HL-60 (cell line): ENCODE measurements at regions not wholly inside any gene's neighbourhood (a gene's known extent, or its start where the extent isn't known, plus 50 kb on each side); places are given as distances from the start of the nearest gene placed in this dataset.

ENCODE experiments used
- DNase-seq, 2 experiments: peaks; one replicate each; pipeline ENCODE4 v3.0.0-alpha.2; 2010 to 2020; ENCODE audit warnings: low read depth in 1 of 2, low spot score in 1 of 2
- H3K27ac ChIP-seq: fragments of 250-450 bp; sonication (Bioruptor Pico); replicated peaks from 2 replicates; pipeline ENCODE4 v1.5.1; 2020; ENCODE audit warnings: mild to moderate bottlenecking, moderate library complexity
- H3K27me3 ChIP-seq: fragments of 250-450 bp; sonication (Bioruptor Pico); 2 replicates; pipeline ENCODE4 v1.5.1; 2021; ENCODE audit warnings: mild to moderate bottlenecking, moderate library complexity; ENCODE audit not compliant: insufficient read depth, poor library complexity, severe bottlenecking
- H3K4me3 ChIP-seq: replicated peaks from 2 replicates; pipeline ENCODE4 v1.5.1; 2011; ENCODE audit warnings: mild to moderate bottlenecking, control low read depth, low read length; ENCODE audit not compliant: insufficient read depth
- GABPA ChIP-seq: IDR thresholded peaks from 2 replicates; pipeline ENCODE4 v1.6.1; 2012; ENCODE audit warnings: low read depth
- POLR2AphosphoS5 ChIP-seq: IDR thresholded peaks from 2 replicates; pipeline ENCODE4 v1.6.1; 2012; ENCODE audit warnings: low read depth
- REST ChIP-seq: IDR thresholded peaks from 2 replicates; pipeline ENCODE4 v1.6.1; 2012; ENCODE audit warnings: low read depth; ENCODE audit not compliant: insufficient replicate concordance
- SPI1 ChIP-seq: IDR thresholded peaks from 2 replicates; pipeline ENCODE4 v1.6.1; 2012; ENCODE audit warnings: low read depth, mild to moderate bottlenecking, borderline replicate concordance
- TF ChIP-seq, protein P1 (sequence below): IDR thresholded peaks from one replicate; pipeline ENCODE4 v1.5.1; 2011; ENCODE audit warnings: low read length, control low read depth, inconsistent platforms; ENCODE audit not compliant: insufficient read depth

DNA sequence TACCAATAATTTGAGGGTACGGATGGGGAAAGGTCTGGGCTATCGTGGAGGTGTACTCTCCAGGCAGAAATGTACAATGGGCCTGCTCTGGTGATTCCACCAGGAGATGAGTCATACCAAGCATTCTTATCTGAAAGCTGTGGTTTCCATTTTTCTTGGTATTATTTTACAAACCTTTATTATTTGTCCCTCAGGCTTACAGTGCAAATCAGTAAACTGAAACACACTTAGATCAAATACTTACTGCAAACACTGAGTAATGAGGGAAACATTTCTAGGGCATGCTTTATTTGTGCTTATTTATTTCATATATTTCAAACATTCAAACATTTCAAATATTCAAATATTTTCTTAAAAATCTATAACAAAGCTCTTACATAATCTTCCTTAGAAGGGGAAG lies 319.8 kb downstream of the RND3 start:
- no peak overlapping the region for H3K27ac ChIP-seq
- no peaks in the 10 kb centered on the region for H3K27me3 ChIP-seq
- TF ChIP-seq POLR2AphosphoS5: no peak
- no peak for TF ChIP-seq SPI1
- no peak for DNase-seq
- H3K4me3 ChIP-seq: no peak overlapping the region

GRCh38 chr2:150166313-150167051 lies 321.0 kb downstream of the RND3 start:
- no peak for TF ChIP-seq REST
- H3K27me3 ChIP-seq: no peaks in the 10 kb centered on the region
- H3K27ac ChIP-seq: no peak overlapping the region
- DNase-seq: no peak
- H3K4me3 ChIP-seq: no peak overlapping the region

GRCh38 chr2:150165988-150166312 lies 321.5 kb downstream of the RND3 start:
- Histone ChIP-seq H3K4me3 (no peak overlapping the region), H3K27me3 (no peaks in the 10 kb centered on the region), H3K27ac (no peak overlapping the region)
- DNase-seq: no peak
- TF ChIP-seq REST (no peak), SPI1 (no peak), POLR2AphosphoS5 (no peak), GABPA (no peak)
- TF ChIP-seq, protein P1, sequence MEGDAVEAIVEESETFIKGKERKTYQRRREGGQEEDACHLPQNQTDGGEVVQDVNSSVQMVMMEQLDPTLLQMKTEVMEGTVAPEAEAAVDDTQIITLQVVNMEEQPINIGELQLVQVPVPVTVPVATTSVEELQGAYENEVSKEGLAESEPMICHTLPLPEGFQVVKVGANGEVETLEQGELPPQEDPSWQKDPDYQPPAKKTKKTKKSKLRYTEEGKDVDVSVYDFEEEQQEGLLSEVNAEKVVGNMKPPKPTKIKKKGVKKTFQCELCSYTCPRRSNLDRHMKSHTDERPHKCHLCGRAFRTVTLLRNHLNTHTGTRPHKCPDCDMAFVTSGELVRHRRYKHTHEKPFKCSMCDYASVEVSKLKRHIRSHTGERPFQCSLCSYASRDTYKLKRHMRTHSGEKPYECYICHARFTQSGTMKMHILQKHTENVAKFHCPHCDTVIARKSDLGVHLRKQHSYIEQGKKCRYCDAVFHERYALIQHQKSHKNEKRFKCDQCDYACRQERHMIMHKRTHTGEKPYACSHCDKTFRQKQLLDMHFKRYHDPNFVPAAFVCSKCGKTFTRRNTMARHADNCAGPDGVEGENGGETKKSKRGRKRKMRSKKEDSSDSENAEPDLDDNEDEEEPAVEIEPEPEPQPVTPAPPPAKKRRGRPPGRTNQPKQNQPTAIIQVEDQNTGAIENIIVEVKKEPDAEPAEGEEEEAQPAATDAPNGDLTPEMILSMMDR: no peak

- H3K27me3 ChIP-seq: no peaks in the 10 kb centered on the region
- TF ChIP-seq GABPA (no peak), POLR2AphosphoS5 (no peak), SPI1 (no peak), REST (no peak)
- TF ChIP-seq, protein P1: no peak
- H3K27ac ChIP-seq: no peak overlapping the region
- H3K4me3 ChIP-seq: no peak overlapping the region
- DNase-seq: no peak
Observed at GRCh38 chr2:150165442-150165841, 322.0 kb downstream of the RND3 start.
